SW 1271 (cell line): ENCODE measurements at regions not wholly inside any gene's neighbourhood (a gene's known extent, or its start where the extent isn't known, plus 50 kb on each side); places are given as distances from the start of the nearest gene placed in this dataset.

Source experiments
- DNase-seq, 2 experiments: peaks; one replicate each; lab custom pipeline; 2025; lab: John Stamatoyannopoulos, UW

- no peak for DNase-seq
Measured at GRCh38 chr21:38956521-38956855, 150.8 kb downstream of the ETS2 start.

GRCh38 chr21:38956007-38956406, 150.3 kb downstream of the ETS2 start:
- no peak for DNase-seq

- DNase-seq, result no peak
Measured at GRCh38 chr21:38955495-38955894, 149.8 kb downstream of the ETS2 start.

- no peak for DNase-seq
Measured at GRCh38 chr21:38954588-38955004, 148.9 kb downstream of the ETS2 start.

- DNase-seq, result no peak
Measured at GRCh38 chr21:38953516-38953915, 147.8 kb downstream of the ETS2 start.

- no peak for DNase-seq
Measured at GRCh38 chr21:38952890-38953289, 147.2 kb downstream of the ETS2 start.

GRCh38 chr21:38951095-38951730, 145.5 kb downstream of the ETS2 start:
- no peak for DNase-seq

- no peak for DNase-seq
Measured at GRCh38 chr21:38950435-38951094, 144.8 kb downstream of the ETS2 start.

GRCh38 chr21:38949070-38949380, 143.3 kb downstream of the ETS2 start:
- DNase-seq, result no peak

- DNase-seq, result no peak
Measured at GRCh38 chr21:38948377-38949069, 142.8 kb downstream of the ETS2 start.

- DNase-seq, result no peak
Measured at GRCh38 chr21:38945545-38946245, 140.0 kb downstream of the ETS2 start.

GRCh38 chr21:38944903-38945302, 139.2 kb downstream of the ETS2 start:
- DNase-seq, result no peak

GRCh38 chr21:38944402-38944801, 138.7 kb downstream of the ETS2 start:
- DNase-seq, result no peak

- no peak for DNase-seq
Measured at GRCh38 chr21:38942748-38943211, 137.1 kb downstream of the ETS2 start.

GRCh38 chr21:38938769-38939168, 133.0 kb downstream of the ETS2 start:
- DNase-seq, result no peak

GRCh38 chr21:38938343-38938742, 132.6 kb downstream of the ETS2 start:
- peak in 1 of 2 experiments; percentile 0 for DNase-seq

GRCh38 chr21:38937844-38938243, 132.1 kb downstream of the ETS2 start:
- no peak for DNase-seq

GRCh38 chr21:38937286-38937790, 131.6 kb downstream of the ETS2 start:
- no peak for DNase-seq

- no peak for DNase-seq
Measured at GRCh38 chr21:38936240-38936639, 130.5 kb downstream of the ETS2 start.

- no peak for DNase-seq
Measured at GRCh38 chr21:38933731-38934130, 128.0 kb downstream of the ETS2 start.

GRCh38 chr21:38931291-38931690, 125.6 kb downstream of the ETS2 start:
- DNase-seq, result no peak

- DNase-seq, result no peak
Measured at GRCh38 chr21:38930853-38931252, 125.1 kb downstream of the ETS2 start.

GRCh38 chr21:38930066-38930465, 124.3 kb downstream of the ETS2 start:
- DNase-seq, result no peak
